H54 (cell line): ENCODE measurements at regions not wholly inside any gene's neighbourhood (a gene's known extent, or its start where the extent isn't known, plus 50 kb on each side); places are given as distances from the start of the nearest gene placed in this dataset.

ENCODE experiments used
- DNase-seq: peaks from one replicate; pipeline ENCODE4 v3.0.0; 2011; ENCODE audit warnings: low spot score, mixed read lengths; ENCODE audit not compliant: insufficient read length
- FAIRE-seq: peaks from 3 replicates; lab custom pipeline; 2011; peaks lifted over from hg19 to GRCh38; lab: Jason Lieb, UNC
- POLR2A ChIP-seq: IDR thresholded peaks from 2 replicates; pipeline ENCODE4 v1.6.1; 2011; ENCODE audit warnings: low read depth, mild to moderate bottlenecking, low read length

- DNase-seq: no peak
- FAIRE-seq: no peak
- no peak for TF ChIP-seq POLR2A
These were observed 174.3 kb upstream of the SERPINE2 start for GRCh38 chr2:224213396-224213795.

DNA sequence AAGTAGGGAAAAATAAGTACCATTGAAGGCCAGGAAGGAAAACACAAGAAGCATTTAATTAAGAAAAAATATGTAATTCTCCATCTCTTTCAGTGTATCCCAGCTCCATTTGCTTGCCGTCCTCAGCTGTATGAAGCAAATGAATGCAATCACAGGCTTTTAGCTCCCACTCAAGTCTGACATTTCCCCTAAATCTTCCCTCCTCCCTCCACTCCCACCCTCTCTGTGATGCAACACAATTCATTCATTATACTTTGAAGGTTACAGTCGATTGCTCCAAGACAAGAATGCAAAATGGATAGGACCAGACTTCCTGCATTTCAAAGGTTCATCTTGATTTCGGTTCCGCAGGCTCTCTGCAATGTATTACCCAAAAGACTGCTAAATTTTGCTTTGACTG, 172.7 kb upstream of the SERPINE2 start:
- DNase-seq: no peak

DNA sequence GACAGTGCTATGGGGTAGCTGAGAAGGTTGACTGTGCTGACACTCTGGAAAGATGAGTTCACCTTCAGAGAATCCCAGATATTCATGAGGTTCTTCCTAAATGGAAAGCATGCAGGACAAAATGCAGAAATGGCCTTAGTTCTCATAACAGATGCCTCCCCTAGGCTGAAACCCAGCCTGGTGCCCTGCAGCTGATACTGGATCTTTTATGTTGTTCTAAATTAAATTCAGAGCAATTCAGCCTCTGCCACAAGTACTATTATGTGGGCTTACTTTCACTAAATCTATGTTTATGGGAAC, 172.0 kb upstream of the SERPINE2 start:
- no peak for TF ChIP-seq POLR2A

More for the DNA sequence above, 172.7 kb upstream of the SERPINE2 start:
- no peak for FAIRE-seq
- TF ChIP-seq POLR2A: no peak

GRCh38 chr2:224210286-224211180, 171.4 kb upstream of the SERPINE2 start:
- FAIRE-seq (no peak), DNase-seq (no peak)
- no peak for TF ChIP-seq POLR2A

More for the DNA sequence above, 172.0 kb upstream of the SERPINE2 start:
- FAIRE-seq: no peak
- DNase-seq: no peak

- no peak for DNase-seq
- no peak for FAIRE-seq
These were observed 170.6 kb upstream of the SERPINE2 start for GRCh38 chr2:224209555-224210285.

DNA sequence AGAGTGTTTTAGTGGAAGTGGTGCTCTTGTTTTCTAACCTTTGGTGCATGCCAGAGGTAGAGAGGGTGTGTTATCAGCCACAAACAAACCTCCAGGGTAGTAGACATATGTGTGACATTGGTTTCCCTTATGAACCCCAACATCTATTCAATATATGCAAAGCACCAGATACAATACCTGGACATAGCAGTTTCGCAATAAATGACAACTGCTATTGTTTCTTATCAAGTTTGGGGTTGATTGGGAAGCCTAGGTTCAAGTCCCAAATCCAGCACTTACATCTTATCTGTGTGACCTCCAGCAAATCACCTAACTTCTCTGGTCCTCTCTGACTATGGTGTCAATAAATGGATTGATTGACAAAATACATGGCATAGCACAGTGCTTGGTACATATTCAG, 169.4 kb upstream of the SERPINE2 start:
- TF ChIP-seq POLR2A: no peak
- FAIRE-seq (no peak), DNase-seq (no peak)

More at GRCh38 chr2:224209555-224210285, 170.6 kb upstream of the SERPINE2 start:
- no peak for TF ChIP-seq POLR2A

GRCh38 chr2:224208007-224208406, 168.9 kb upstream of the SERPINE2 start:
- no peak for FAIRE-seq
- TF ChIP-seq POLR2A: no peak
- no peak for DNase-seq

GRCh38 chr2:224206816-224207215, 167.7 kb upstream of the SERPINE2 start:
- no peak for TF ChIP-seq POLR2A
- DNase-seq (no peak), FAIRE-seq (no peak)

DNA sequence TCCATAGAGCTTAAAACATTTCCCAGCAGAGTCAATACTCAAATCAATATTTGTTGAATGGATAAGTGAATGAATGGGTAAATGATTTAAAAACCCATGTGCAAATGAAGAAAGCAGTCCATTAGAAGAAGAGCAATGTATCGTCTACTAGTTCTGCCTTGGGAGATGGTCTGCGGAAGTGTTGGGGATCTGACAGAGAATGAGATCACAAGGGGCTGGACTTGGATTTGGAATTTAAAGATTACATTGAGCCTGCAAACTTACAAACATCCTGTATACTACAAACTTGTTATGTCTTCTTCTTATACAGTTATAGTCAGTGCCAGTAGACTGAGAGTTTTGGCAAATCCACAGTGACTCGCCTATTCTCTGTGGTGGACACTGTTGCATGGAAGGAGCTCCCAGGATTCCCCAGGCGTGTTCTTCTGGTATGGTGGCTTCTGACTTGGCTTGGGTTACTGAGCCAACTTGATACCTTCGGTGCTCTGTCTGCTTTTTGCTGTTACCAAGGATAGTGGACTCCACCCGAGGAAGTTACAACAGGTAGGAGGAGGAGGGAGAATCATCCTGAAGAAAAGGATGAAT, 163.3 kb upstream of the SERPINE2 start:
- DNase-seq: no peak
- no peak for FAIRE-seq
- TF ChIP-seq POLR2A: no peak

GRCh38 chr2:224198436-224198835, 159.3 kb upstream of the SERPINE2 start:
- TF ChIP-seq POLR2A: no peak
- DNase-seq (no peak), FAIRE-seq (no peak)

- TF ChIP-seq POLR2A: no peak
- FAIRE-seq: no peak
- DNase-seq: no peak
These were observed 157.7 kb upstream of the SERPINE2 start for GRCh38 chr2:224196810-224197209.

DNA sequence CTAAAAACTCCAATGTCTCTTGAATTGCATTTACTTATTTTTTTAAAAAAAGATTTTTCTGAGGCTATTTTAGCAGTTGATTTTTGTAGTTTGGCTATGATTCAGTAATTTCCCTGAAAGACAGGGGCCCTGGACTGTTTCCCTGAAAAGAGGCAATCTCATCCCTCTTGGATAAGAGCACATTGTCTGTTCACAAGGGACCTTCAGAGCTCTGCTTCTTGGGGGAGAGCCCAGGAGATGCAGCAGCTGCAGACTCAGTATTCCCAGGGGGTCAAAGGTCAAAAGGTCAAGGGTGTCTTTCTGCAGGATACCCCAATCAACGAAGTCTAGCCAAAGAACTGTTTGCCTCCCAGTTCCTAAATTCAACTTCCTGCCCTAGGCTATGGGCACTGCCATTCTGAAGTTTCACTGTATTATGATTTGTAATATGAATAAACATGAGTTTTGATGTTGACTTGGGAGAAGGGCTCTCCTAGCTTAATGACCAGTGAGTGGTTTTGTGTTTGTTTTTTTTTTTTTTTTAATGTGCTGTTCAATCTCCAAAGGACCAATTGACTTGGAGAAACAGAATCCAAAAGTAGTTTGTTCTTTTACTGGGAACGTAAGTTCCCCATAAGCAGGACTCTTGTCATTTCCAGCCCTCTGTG, 157.0 kb upstream of the SERPINE2 start:
- no peak for FAIRE-seq
- no peak for TF ChIP-seq POLR2A
- DNase-seq: no peak

DNA sequence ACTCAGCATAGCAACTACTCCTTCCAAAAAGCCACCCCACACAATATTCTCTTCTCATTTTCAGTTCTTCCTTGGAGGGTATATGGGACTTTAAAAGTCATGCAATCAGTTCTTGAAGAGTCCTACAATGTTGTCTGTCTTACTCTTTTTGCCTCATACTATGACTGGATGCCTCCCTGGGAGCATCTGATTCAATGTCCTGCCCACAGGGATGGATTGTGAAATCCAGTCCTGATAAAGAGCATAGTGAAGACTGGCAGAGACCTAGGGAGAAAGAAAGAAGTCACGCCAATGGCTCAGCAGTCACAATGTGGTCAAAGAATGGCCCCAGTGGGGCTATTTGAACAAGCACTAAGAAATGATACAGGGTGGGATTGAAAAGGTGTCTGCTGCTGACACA, 155.1 kb upstream of the SERPINE2 start:
- DNase-seq (no peak), FAIRE-seq (no peak)
- TF ChIP-seq POLR2A: no peak

- no peak for TF ChIP-seq POLR2A
- DNase-seq: no peak
- no peak for FAIRE-seq
These were observed 152.4 kb upstream of the SERPINE2 start for GRCh38 chr2:224191465-224191864.
